GM13976 (cell line): ENCODE measurements at regions not wholly inside any gene's neighbourhood (a gene's known extent, or its start where the extent isn't known, plus 50 kb on each side); places are given as distances from the start of the nearest gene placed in this dataset.

ENCODE experiments used
- DNase-seq: peaks from one replicate; pipeline ENCODE4 v3.0.0; 2012; ENCODE audit warnings: low spot score
- CTCF ChIP-seq: IDR thresholded peaks from 2 replicates; pipeline ENCODE4 v1.5.1; 2012; ENCODE audit warnings: borderline replicate concordance, mild to moderate bottlenecking; ENCODE audit not compliant: insufficient read depth; ENCODE audit errors: extremely low read depth, missing control alignments, control extremely low read depth
- in situ Hi-C: fragments of 300-500 bp; cut with MboI; formaldehyde crosslinking; loops from one replicate; pipeline ENCODE4 v1.12.0; 2022; ENCODE audit warnings: low sequenced_read_pairs, mixed read lengths, inconsistent platforms; ENCODE audit not compliant: unreplicated experiment

DNA sequence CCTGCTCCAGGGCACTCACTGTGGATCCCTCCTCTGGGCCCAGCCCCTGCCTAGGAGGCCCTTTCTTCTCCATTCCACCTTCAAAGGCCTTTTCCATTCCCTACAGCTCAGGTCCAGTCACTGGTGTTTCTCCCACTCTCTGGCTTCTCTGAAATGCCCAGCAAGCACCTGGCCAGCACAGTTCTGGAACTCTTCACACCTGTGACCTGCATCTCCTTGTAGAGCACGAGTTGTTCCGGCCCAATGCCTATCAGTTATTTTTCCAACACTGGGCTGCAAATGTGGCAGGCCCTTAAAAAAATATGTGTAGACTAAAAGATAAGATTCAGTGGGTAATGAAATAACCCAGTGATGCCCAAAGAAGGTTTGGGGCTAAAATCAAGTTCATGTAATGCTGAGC lies 87.1 kb downstream of the PRLHR start:
- DNase-seq, result no peak
- no peak for TF ChIP-seq CTCF

DNA sequence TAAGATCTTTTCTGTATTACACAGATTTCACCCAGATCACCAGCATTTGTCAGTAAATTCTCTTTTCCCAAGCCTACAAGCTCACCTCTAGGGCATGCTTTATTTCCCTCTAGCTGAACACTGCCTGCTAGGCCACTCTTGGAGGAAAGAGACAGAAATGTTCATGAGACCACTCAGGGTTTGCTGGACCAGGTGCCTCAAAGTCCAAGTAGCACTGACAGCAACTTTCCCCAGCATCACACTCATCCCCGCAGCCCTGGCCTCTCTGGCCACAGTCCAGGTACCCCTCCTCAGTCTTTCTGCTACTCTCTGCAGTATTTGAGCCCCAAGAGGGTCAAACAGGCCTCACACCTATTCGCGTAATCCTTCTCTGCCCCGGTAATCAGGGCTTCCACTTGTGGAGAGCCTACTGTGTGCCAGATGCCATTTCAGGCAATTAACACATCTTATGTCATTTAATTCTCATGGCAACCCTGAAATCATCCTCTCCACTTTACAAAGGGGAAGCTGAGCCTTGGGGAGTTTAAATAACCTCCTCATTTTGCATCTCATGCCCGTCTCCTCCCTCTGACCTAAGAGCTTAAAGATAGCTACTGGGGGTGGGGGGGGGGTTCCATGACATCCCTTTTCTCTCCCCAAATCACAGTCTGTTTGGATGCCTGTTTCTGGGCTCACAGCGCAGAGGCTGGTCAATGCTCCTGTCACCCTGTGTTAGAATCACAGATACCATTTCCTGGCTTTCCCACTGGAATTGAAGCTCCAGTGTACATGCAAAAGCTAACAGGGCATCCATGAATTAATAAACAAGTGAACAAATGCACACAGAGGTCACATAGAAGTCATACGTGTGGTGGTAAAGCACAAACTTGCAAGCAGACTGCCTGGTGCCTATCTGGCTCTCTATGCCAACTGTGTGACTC lies 88.5 kb downstream of the PRLHR start:
- TF ChIP-seq CTCF, result no peak
- no peak for DNase-seq
- in situ Hi-C loops, result no loop called here

More for the DNA sequence above, 87.1 kb downstream of the PRLHR start:
- in situ Hi-C loops, result no loop called here

- no peak for TF ChIP-seq CTCF
- in situ Hi-C loops, result no loop called here
- no peak for DNase-seq
These were observed 90.1 kb downstream of the PRLHR start for GRCh38 chr10:118505363-118505762.

DNA sequence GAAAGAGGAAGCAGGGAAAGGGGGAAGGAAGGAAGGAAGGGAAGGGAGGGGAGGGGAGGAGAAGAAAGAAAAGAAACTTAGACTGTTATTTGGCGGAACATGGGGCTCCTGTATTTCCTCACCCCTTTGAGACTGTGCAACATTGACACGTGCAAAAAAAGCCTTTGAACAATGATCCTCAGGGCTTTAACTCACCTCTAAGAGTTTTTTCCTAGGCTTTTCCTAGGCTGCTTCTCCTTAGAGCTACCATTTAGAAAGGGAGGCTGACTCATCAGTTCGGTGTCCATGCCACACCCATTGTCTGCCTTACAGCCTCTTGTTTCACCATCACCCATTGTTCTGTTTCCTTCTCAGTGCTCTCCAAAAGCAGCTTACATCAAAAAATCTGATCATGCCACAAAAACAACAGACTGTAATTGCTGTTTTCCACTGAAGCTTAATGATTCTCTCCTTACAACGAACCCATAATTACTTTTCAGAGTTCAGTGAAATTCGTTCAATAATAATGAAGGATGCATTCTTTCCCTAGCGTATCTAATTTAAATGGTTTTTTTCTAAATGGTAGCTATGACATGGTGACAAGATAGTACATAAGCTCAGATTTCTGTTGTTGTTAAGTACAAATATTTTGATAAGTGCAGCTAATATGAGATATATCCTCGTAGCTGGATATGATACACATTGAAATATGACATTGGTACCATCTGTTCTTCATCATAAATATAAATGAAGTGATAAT lies 90.8 kb downstream of the PRLHR start:
- TF ChIP-seq CTCF, result no peak
- no peak for DNase-seq
- in situ Hi-C loops, result no loop called here

GRCh38 chr10:118504044-118504443 lies 91.4 kb downstream of the PRLHR start:
- no peak for DNase-seq
- no peak for TF ChIP-seq CTCF
- in situ Hi-C loops, result no loop called here

DNA sequence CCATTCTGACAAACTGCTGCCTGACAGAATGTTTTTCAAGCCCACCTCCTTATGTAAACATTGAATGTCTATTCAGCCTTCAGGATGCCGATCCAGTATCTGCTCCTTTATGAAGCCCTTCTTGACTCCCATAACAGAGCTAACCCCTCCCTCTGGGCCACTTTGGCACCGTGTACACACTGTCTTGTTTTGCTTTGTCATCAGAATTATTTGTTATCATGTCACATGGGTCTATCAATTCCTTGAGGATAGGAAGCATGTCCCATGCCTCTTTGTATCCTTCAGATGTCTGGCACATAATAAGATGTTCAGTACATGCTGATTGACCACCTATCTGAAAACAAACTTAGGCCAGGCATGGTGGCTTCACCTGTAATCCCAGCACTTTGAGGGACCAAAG lies 92.3 kb downstream of the PRLHR start:
- no peak for DNase-seq
- in situ Hi-C loops, result no loop called here
- no peak for TF ChIP-seq CTCF
